Epithelial cell of prostate (primary cell): ENCODE measurements at regions not wholly inside any gene's neighbourhood (a gene's known extent, or its start where the extent isn't known, plus 50 kb on each side); places are given as distances from the start of the nearest gene placed in this dataset.
A peak's percentile ranks its signal among the peaks of the same experiment; 100 is the strongest.

Experiments used
- DNase-seq: peaks from one replicate; pipeline ENCODE4 v3.0.0-alpha.2; 2011; ENCODE audit warnings: low read depth, low spot score
- H3K27ac ChIP-seq: fragments of 450-650 bp; 2 replicates; pipeline ENCODE4 v1.5.1; 2017; ENCODE audit warnings: mild to moderate bottlenecking

GRCh38 chr20:60263725-60264709 is 305.8 kb downstream of the CDH26 start:
- H3K27ac ChIP-seq, result no peak overlapping the region
- DNase-seq, result no peak

GRCh38 chr20:60266177-60266823 is 308.1 kb downstream of the CDH26 start:
- no peak for DNase-seq
- H3K27ac ChIP-seq, result no peak overlapping the region

- no peak for DNase-seq
- H3K27ac ChIP-seq, result no peak overlapping the region
Measured at GRCh38 chr20:60268491-60268890, 310.3 kb downstream of the CDH26 start.

GRCh38 chr20:60269573-60270162 is 311.4 kb downstream of the CDH26 start:
- no peak for DNase-seq
- no peak overlapping the region for H3K27ac ChIP-seq

GRCh38 chr20:60270341-60270740 is 312.1 kb downstream of the CDH26 start:
- no peak overlapping the region for H3K27ac ChIP-seq
- DNase-seq, result no peak

- H3K27ac ChIP-seq, result no peak overlapping the region
- no peak for DNase-seq
Measured at GRCh38 chr20:60271597-60271996, 313.4 kb downstream of the CDH26 start.

GRCh38 chr20:60272790-60273189 is 314.6 kb downstream of the CDH26 start:
- no peak overlapping the region for H3K27ac ChIP-seq
- DNase-seq, result no peak

- DNase-seq, result no peak
- H3K27ac ChIP-seq, result no peak overlapping the region
Measured at GRCh38 chr20:60274717-60275116, 316.5 kb downstream of the CDH26 start.

GRCh38 chr20:60281295-60281694 is 323.1 kb downstream of the CDH26 start:
- H3K27ac ChIP-seq, result no peak overlapping the region
- no peak for DNase-seq

- DNase-seq, result no peak
- H3K27ac ChIP-seq, result no peak overlapping the region
Measured at GRCh38 chr20:60283281-60283680, 325.1 kb downstream of the CDH26 start.

- H3K27ac ChIP-seq, result no peak overlapping the region
- no peak for DNase-seq
Measured at GRCh38 chr20:60286764-60287163, 328.5 kb downstream of the CDH26 start.

- no peak overlapping the region for H3K27ac ChIP-seq
- DNase-seq, result no peak
Measured at GRCh38 chr20:60288945-60289344, 330.7 kb downstream of the CDH26 start.

- no peak for DNase-seq
- H3K27ac ChIP-seq, result no peak overlapping the region
Measured at GRCh38 chr20:60292001-60292520, 333.8 kb downstream of the CDH26 start.

GRCh38 chr20:60294632-60295031 is 336.4 kb downstream of the CDH26 start:
- no peak for DNase-seq
- no peak overlapping the region for H3K27ac ChIP-seq

GRCh38 chr20:60295214-60295613 is 337.0 kb downstream of the CDH26 start:
- DNase-seq, result peak; percentile 36
- no peak overlapping the region for H3K27ac ChIP-seq

- no peak for DNase-seq
- H3K27ac ChIP-seq, result no peak overlapping the region
Measured at GRCh38 chr20:60297649-60298048, 339.4 kb downstream of the CDH26 start.

- no peak overlapping the region for H3K27ac ChIP-seq
- DNase-seq, result no peak
Measured at GRCh38 chr20:60298647-60299046, 340.4 kb downstream of the CDH26 start.

GRCh38 chr20:60299951-60300350 is 341.7 kb downstream of the CDH26 start:
- H3K27ac ChIP-seq, result no peak overlapping the region
- no peak for DNase-seq

- no peak for DNase-seq
- no peak overlapping the region for H3K27ac ChIP-seq
Measured at GRCh38 chr20:60300374-60300773, 342.2 kb downstream of the CDH26 start.

- no peak overlapping the region for H3K27ac ChIP-seq
Measured at GRCh38 chr20:60302875-60303274, 344.7 kb downstream of the CDH26 start.

GRCh38 chr20:60304026-60304590 is 345.9 kb downstream of the CDH26 start:
- H3K27ac ChIP-seq, result no peak overlapping the region
- DNase-seq, result no peak

More at GRCh38 chr20:60302875-60303274, 344.7 kb downstream of the CDH26 start:
- DNase-seq, result no peak
